Small intestine (tissue), 7 donors: ENCODE measurements at regions not wholly inside any gene's neighbourhood (a gene's known extent, or its start where the extent isn't known, plus 50 kb on each side); places are given as distances from the start of the nearest gene placed in this dataset.
A peak's percentile ranks its signal among the peaks of the same experiment; 100 is the strongest.

ENCODE experiments used
- DNase-seq, 2 donors: peaks; one replicate each; pipeline versions ENCODE4 v3.0.0 to v3.0.0-alpha.2; 2013
- FAIRE-seq: peaks from 2 replicates; lab custom pipeline; 2012; peaks lifted over from hg19 to GRCh38; lab: Jason Lieb, UNC
- H3K27ac ChIP-seq, 3 donors: one replicate each; pipeline ENCODE4 v1.5.1; 2013; ENCODE audit warnings: low read length in 2 of 3, mild to moderate bottlenecking in 2 of 3, control low read depth in 1 of 3, inconsistent platforms in 1 of 3, low read depth in 1 of 3, moderate library complexity in 1 of 3
- H3K27me3 ChIP-seq, 3 donors: one replicate each; pipeline ENCODE4 v1.6.1; 2013; ENCODE audit warnings: low read length in 3 of 3, inconsistent platforms in 1 of 3; ENCODE audit not compliant: control insufficient read depth in 3 of 3, insufficient read depth in 3 of 3
- H3K36me3 ChIP-seq, 3 donors: one replicate each; pipeline ENCODE4 v1.6.1; 2013; ENCODE audit warnings: low read length in 3 of 3, inconsistent platforms in 1 of 3, low read depth in 1 of 3, mild to moderate bottlenecking in 1 of 3, moderate library complexity in 1 of 3; ENCODE audit not compliant: control insufficient read depth in 3 of 3, insufficient read depth in 2 of 3
- H3K4me1 ChIP-seq, 3 donors: one replicate each; pipeline ENCODE4 v1.6.1; 2013; ENCODE audit warnings: low read length in 2 of 3, inconsistent platforms in 1 of 3, low read depth in 1 of 3, mild to moderate bottlenecking in 1 of 3, moderate library complexity in 1 of 3; ENCODE audit not compliant: control insufficient read depth in 3 of 3, insufficient read depth in 2 of 3
- H3K4me3 ChIP-seq, 3 donors: one replicate each; pipeline ENCODE4 v1.5.1; 2013; ENCODE audit warnings: low read length in 3 of 3, control low read depth in 1 of 3, inconsistent platforms in 1 of 3, low read depth in 1 of 3, mild to moderate bottlenecking in 1 of 3, moderate library complexity in 1 of 3
- H3K9me3 ChIP-seq, 2 donors: one replicate each; pipeline ENCODE4 v1.6.1; 2013; ENCODE audit warnings: low read depth in 1 of 2, low read length in 1 of 2; ENCODE audit not compliant: control insufficient read depth in 2 of 2, insufficient read depth in 1 of 2
- WGBS, 3 donors: extraction: QIAGEN DNeasy Blood & Tissue Kit; methylation state at CpG; one replicate each; pipeline ENCODE4 v1.1.7; 2013; 5-methylcytosine and 5-hydroxymethylcytosine counted together
- donor health status: healthy with polysubstance abuse.
- donor health status: control.
- donor health status: control.
- donor health status: Bipolar disorder and iron deficiency.
- donor health status: healthy.

DNA sequence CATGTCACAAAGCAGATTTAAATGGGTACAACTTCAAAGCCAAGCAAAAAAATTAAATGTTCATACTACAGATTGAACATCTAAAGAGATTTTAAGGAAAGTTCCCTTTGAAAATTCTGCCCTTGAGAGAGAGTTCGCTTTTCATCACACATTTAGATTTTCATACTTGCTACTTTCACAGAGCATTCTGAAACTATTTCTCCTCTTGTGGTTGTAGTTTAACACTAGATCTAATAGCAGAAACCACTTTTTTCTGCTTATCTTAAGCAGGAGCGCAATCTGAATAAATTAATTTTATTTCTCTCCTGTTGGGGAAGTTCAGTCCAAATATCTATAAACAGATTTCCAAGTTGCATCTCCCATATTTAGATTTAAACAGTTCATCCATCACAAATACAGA lies 173.3 kb upstream of the RASA1 start:
- Histone ChIP-seq H3K4me1 (no peaks in the 10 kb centered on the region), H3K36me3 (no peaks in the 10 kb centered on the region), H3K4me3 (no peak overlapping the region), H3K9me3 (no peaks in the 10 kb centered on the region), H3K27ac (no peak overlapping the region), H3K27me3 (no peaks in the 10 kb centered on the region)
- 82 to 89% (median 82%) methylated on average over 2 of the region's 2 CpGs for WGBS, 3 donors
- FAIRE-seq, result no peak
- no peak for DNase-seq

DNA sequence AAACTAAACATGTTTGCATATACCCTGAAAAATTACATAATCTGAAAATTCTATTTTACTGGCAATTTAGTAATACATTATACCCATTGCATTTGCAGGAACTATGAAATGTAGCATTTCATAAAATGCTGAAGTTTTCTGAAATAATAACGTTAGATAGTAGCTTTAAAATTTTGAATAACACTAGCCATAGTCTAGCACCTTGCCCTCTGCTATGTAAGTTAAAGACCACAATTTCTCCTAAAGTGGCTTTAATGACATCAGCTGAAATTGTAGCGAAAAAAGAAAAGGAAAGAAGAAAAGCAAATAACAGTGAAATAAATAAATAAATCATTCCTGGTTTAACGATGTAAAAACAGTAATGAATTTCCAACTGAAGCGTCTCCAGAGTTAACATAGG lies 172.8 kb upstream of the RASA1 start:
- H3K27ac ChIP-seq, result no peak overlapping the region
- H3K36me3 ChIP-seq, result no peaks in the 10 kb centered on the region
- FAIRE-seq, result no peak
- H3K4me3 ChIP-seq, result no peak overlapping the region
- no peaks in the 10 kb centered on the region for H3K4me1 ChIP-seq
- H3K9me3 ChIP-seq, result no peaks in the 10 kb centered on the region
- no peak for DNase-seq
- 78 to 85% (median 83%) methylated on average over 4 of the region's 4 CpGs for WGBS, 3 donors
- no peaks in the 10 kb centered on the region for H3K27me3 ChIP-seq

DNA sequence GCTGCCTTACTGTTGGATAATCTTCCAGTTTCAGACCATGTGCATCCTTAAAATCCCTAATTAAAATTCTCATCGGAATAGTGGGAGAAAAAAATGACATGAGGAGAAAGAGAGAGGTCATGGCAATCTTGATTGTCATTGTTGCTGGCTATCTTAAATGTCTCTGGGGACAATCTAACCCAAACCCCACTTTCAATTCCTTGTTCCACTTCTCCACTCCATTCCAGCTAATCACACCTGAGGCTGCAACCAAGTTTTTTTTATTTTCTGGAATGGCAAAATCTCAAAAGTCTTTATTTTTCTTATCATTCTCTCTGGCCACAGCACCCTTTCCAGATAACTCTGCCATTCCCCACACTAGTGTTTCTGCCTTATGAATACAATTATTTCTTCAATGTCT lies 171.9 kb upstream of the RASA1 start:
- Histone ChIP-seq H3K36me3 (no peaks in the 10 kb centered on the region), H3K27me3 (no peaks in the 10 kb centered on the region), H3K4me1 (no peaks in the 10 kb centered on the region), H3K27ac (no peak overlapping the region), H3K9me3 (no peaks in the 10 kb centered on the region), H3K4me3 (no peak overlapping the region)
- 79 to 96% (median 86%) methylated on average over 1 of the region's 1 CpG for WGBS, 3 donors
- FAIRE-seq (no peak), DNase-seq (no peak)

- no peak for DNase-seq
- no peaks in the 10 kb centered on the region for H3K36me3 ChIP-seq
- H3K27me3 ChIP-seq, result no peaks in the 10 kb centered on the region
- FAIRE-seq, result no peak
- no peak overlapping the region for H3K4me3 ChIP-seq
- H3K27ac ChIP-seq, result no peak overlapping the region
- H3K4me1 ChIP-seq, result no peaks in the 10 kb centered on the region
- no peaks in the 10 kb centered on the region for H3K9me3 ChIP-seq
- WGBS, 3 donors, result 61 to 87% (median 86%) methylated on average over 2 of the region's 2 CpGs
Observed at GRCh38 chr5:87097664-87098063, 170.0 kb upstream of the RASA1 start.

GRCh38 chr5:87099291-87099839 lies 168.3 kb upstream of the RASA1 start:
- Histone ChIP-seq H3K4me3 (no peak overlapping the region), H3K27ac (no peak overlapping the region), H3K36me3 (no peaks in the 10 kb centered on the region), H3K9me3 (no peaks in the 10 kb centered on the region), H3K27me3 (no peaks in the 10 kb centered on the region), H3K4me1 (no peaks in the 10 kb centered on the region)
- WGBS, 3 donors, result 22 to 51% (median 50%) methylated on average over 1 of the region's 1 CpG
- no peak for FAIRE-seq
- peak in 1 of 2 donors; percentile 8 for DNase-seq

DNA sequence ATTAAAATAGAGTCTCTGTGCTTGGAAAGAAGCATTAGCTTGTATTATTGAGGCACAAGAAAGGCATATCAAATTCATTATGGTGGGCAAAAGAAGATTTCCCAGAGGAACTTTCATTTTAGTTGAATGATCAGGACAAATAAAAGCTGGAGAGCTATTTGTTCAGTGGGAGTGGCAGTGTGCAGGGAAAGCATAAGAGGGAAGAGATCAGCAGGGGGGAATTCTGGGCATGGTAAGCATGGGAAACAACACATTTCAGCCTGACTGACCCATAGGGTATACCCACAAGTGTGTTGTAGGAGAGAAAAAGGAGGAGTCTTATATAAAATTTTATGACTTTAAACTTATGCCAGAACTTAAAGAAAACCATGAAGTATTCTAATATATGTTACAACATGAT lies 167.7 kb upstream of the RASA1 start:
- H3K4me3 ChIP-seq, result no peak overlapping the region
- no peaks in the 10 kb centered on the region for H3K27me3 ChIP-seq
- no peak for FAIRE-seq
- H3K36me3 ChIP-seq, result no peaks in the 10 kb centered on the region
- no peaks in the 10 kb centered on the region for H3K4me1 ChIP-seq
- no peak overlapping the region for H3K27ac ChIP-seq
- no peaks in the 10 kb centered on the region for H3K9me3 ChIP-seq
- no peak for DNase-seq

DNA sequence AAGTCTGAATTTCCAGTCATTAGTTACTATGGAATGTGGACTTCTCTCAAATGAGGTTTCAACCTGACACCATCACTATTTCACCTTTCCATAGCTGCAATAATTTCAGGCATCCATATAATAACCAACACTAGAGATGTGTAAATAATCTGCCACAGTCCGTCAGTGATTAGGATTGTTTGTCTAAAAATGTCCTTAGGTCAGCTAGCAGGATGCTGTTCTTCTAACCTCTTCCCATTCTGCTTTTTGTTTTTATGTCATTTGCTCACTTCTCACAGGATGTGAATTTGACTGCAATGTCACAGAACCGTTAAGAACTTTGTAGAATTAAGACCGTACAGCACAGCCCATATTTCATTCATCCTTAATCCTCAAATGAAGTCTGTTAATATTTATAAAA lies 166.4 kb upstream of the RASA1 start:
- no peaks in the 10 kb centered on the region for H3K36me3 ChIP-seq
- H3K27ac ChIP-seq, result no peak overlapping the region
- H3K27me3 ChIP-seq, result no peaks in the 10 kb centered on the region
- no peak for DNase-seq
- no peak for FAIRE-seq
- no peak overlapping the region for H3K4me3 ChIP-seq
- 32 to 72% (median 68%) methylated on average over 3 of the region's 3 CpGs for WGBS, 3 donors
- H3K4me1 ChIP-seq, result no peaks in the 10 kb centered on the region
- no peaks in the 10 kb centered on the region for H3K9me3 ChIP-seq

GRCh38 chr5:87102841-87103240 lies 164.8 kb upstream of the RASA1 start:
- no peaks in the 10 kb centered on the region for H3K36me3 ChIP-seq

GRCh38 chr5:87103616-87104287 lies 163.9 kb upstream of the RASA1 start:
- no peak overlapping the region for H3K4me3 ChIP-seq
- H3K4me1 ChIP-seq, result no peaks in the 10 kb centered on the region
- DNase-seq (peak in 1 of 2 donors; percentile 41), FAIRE-seq (no peak)
- no peaks in the 10 kb centered on the region for H3K27me3 ChIP-seq
- no peaks in the 10 kb centered on the region for H3K9me3 ChIP-seq
- H3K27ac ChIP-seq, result no peak overlapping the region
- H3K36me3 ChIP-seq, result no peaks in the 10 kb centered on the region

More at GRCh38 chr5:87102841-87103240, 164.8 kb upstream of the RASA1 start:
- H3K4me3 ChIP-seq, result no peak overlapping the region
- no peaks in the 10 kb centered on the region for H3K9me3 ChIP-seq
- FAIRE-seq (no peak), DNase-seq (no peak)
- 73 to 89% (median 88%) methylated on average over 1 of the region's 1 CpG for WGBS, 3 donors
- H3K4me1 ChIP-seq, result no peaks in the 10 kb centered on the region
- H3K27me3 ChIP-seq, result no peaks in the 10 kb centered on the region
- no peak overlapping the region for H3K27ac ChIP-seq
